ENCODE measurements at regions not wholly inside any gene's neighbourhood (a gene's known extent, or its start where the extent isn't known, plus 50 kb on each side); places are given as distances from the start of the nearest gene placed in this dataset.

- peaks cover 5% of the 10 kb centered on the region for H3K9me3 ChIP-seq
- intact Hi-C loops (cut with DNase I), result no loop called here
- no peaks in the 10 kb centered on the region for H3K27me3 ChIP-seq (ENCODE audit: insufficient read depth in 3 of 3, low read length in 2 of 3)
- DNase-seq (no peak), ATAC-seq (no peak)
- H3K4me1 ChIP-seq, result no peaks in the 10 kb centered on the region
- no peaks in the 10 kb centered on the region for H3K36me3 ChIP-seq (ENCODE audit: insufficient read depth in 1 of 2, low read depth in 1 of 2)
- 94 to 100% (median 99%) methylated on average over 1 of the region's 1 CpG for WGBS, 3 donors
- H3K4me3 ChIP-seq, result no peak overlapping the region
- no peak for TF ChIP-seq CTCF (IDR thresholded peaks at IDR 0.05)
- no peak overlapping the region for H3K27ac ChIP-seq
These were observed 468.5 kb upstream of the MKI67 start for GRCh38 chr10:128594688-128595087.

- no peak overlapping the region for H3K4me3 ChIP-seq
- no peaks in the 10 kb centered on the region for H3K27me3 ChIP-seq (ENCODE audit: insufficient read depth in 3 of 3, low read length in 2 of 3)
- H3K27ac ChIP-seq, result no peak overlapping the region
- no peak for TF ChIP-seq CTCF (IDR thresholded peaks at IDR 0.05)
- 84 to 92% (median 88%) methylated on average over 4 of the region's 4 CpGs for WGBS, 3 donors
- H3K4me1 ChIP-seq, result no peaks in the 10 kb centered on the region
- peaks cover 5% of the 10 kb centered on the region for H3K9me3 ChIP-seq
- ATAC-seq (no peak), DNase-seq (no peak)
- intact Hi-C loops (cut with DNase I), result no loop called here
- no peaks in the 10 kb centered on the region for H3K36me3 ChIP-seq (ENCODE audit: insufficient read depth in 1 of 2, low read depth in 1 of 2)
These were observed 470.7 kb upstream of the MKI67 start for GRCh38 chr10:128596906-128597305.

GRCh38 chr10:128599030-128599429 is 472.8 kb upstream of the MKI67 start:
- DNase-seq (no peak), ATAC-seq (no peak)
- Histone ChIP-seq H3K9me3 (peaks cover 5% of the 10 kb centered on the region), H3K27me3 (ENCODE audit: insufficient read depth in 3 of 3, low read length in 2 of 3) (no peaks in the 10 kb centered on the region), H3K27ac (no peak overlapping the region), H3K4me3 (no peak overlapping the region), H3K36me3 (ENCODE audit: insufficient read depth in 1 of 2, low read depth in 1 of 2) (no peaks in the 10 kb centered on the region), H3K4me1 (no peaks in the 10 kb centered on the region)
- 92 to 99% (median 97%) methylated on average over 2 of the region's 2 CpGs for WGBS, 3 donors
- intact Hi-C loops (cut with DNase I), result no loop called here
- no peak for TF ChIP-seq CTCF (IDR thresholded peaks at IDR 0.05)

GRCh38 chr10:128599538-128599937 is 473.3 kb upstream of the MKI67 start:
- intact Hi-C loops (cut with DNase I), result no loop called here
- H3K9me3 ChIP-seq, result peaks cover 3% of the 10 kb centered on the region
- H3K4me3 ChIP-seq, result no peak overlapping the region
- no peaks in the 10 kb centered on the region for H3K4me1 ChIP-seq
- DNase-seq (no peak), ATAC-seq (no peak)
- no peak for TF ChIP-seq CTCF (IDR thresholded peaks at IDR 0.05)
- whole genome bisulfite sequencing, 3 donors, result 94 to 98% (median 95%) methylated on average over 4 of the region's 4 CpGs
- H3K27ac ChIP-seq, result no peak overlapping the region
- H3K27me3 ChIP-seq (ENCODE audit: insufficient read depth in 3 of 3, low read length in 2 of 3), result no peaks in the 10 kb centered on the region
- no peaks in the 10 kb centered on the region for H3K36me3 ChIP-seq (ENCODE audit: insufficient read depth in 1 of 2, low read depth in 1 of 2)

- ATAC-seq, result no peak
These were observed 476.0 kb upstream of the MKI67 start for GRCh38 chr10:128602183-128602582.

More at GRCh38 chr10:128602183-128602582, 476.0 kb upstream of the MKI67 start:
- H3K9me3 ChIP-seq, result no peaks in the 10 kb centered on the region
- intact Hi-C loops (cut with DNase I), result no loop called here
- 92 to 97% (median 95%) methylated on average over 6 of the region's 6 CpGs for WGBS, 3 donors
- no peak for DNase-seq
- no peaks in the 10 kb centered on the region for H3K36me3 ChIP-seq (ENCODE audit: insufficient read depth in 1 of 2, low read depth in 1 of 2)
- no peak for TF ChIP-seq CTCF (IDR thresholded peaks at IDR 0.05)
- no peaks in the 10 kb centered on the region for H3K27me3 ChIP-seq (ENCODE audit: insufficient read depth in 3 of 3, low read length in 2 of 3)
- H3K27ac ChIP-seq, result no peak overlapping the region
- H3K4me3 ChIP-seq, result no peak overlapping the region
- no peaks in the 10 kb centered on the region for H3K4me1 ChIP-seq
